ENCODE measurements at regions not wholly inside any gene's neighbourhood (a gene's known extent, or its start where the extent isn't known, plus 50 kb on each side); places are given as distances from the start of the nearest gene placed in this dataset.

DNA sequence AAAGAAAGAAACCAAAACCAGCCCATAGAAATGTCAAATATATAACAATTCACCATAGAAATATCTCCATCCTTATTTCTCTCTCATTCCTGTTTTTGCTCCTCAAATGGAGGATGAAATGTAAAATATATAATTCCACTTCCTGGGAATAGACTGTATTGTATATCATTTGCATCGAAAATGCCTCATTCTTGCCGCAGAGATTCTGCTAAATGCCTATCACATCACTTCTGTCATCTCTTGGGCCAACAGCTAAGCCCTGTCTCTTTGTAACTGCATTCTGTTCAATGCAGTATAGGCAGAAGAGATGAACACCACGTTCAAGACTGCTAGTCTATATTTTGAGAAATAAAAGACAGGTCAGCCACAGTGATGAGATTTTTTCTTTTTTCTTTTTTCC is 956.3 kb upstream of the SOX9 start:
- Histone ChIP-seq H3K27ac (no peak overlapping the region), H3K4me1 (no peaks in the 10 kb centered on the region), H3K36me3 (no peaks in the 10 kb centered on the region), H3K4me3 (no peak overlapping the region), H3K27me3 (peaks cover 6% of the 10 kb centered on the region), H3K9me3 (no peaks in the 10 kb centered on the region)
- WGBS: 73% methylated on average over 3 of the region's 3 CpGs
- no peak for TF ChIP-seq POLR2AphosphoS5 (IDR thresholded peaks at IDR 0.05)
- DNase-seq (ENCODE audit: low spot score in 2 of 2): no peak

DNA sequence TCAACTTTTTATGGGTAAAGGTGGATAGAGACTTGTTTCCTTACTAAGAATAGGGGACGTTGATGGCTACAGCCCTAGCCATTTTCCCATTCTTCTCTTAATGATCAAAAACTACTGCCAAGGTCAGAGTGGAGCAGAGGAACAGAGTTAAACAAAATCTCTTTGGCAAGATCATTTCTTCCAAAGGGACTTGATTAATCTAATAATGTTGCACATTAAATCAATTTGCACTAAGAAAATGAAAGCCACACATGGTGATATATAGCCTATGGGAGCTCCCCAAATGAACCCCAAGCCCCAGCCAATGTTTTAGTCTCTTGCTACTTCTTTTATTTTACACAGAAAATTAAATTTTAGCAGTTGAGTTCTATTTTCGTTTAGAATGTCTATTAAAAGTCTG is 954.5 kb upstream of the SOX9 start:
- TF ChIP-seq POLR2A (IDR thresholded peaks at IDR 0.05) (no peak), POLR2AphosphoS5 (IDR thresholded peaks at IDR 0.05) (no peak), EP300 (IDR thresholded peaks at IDR 0.05) (no peak)
- TF ChIP-seq, protein P1, sequence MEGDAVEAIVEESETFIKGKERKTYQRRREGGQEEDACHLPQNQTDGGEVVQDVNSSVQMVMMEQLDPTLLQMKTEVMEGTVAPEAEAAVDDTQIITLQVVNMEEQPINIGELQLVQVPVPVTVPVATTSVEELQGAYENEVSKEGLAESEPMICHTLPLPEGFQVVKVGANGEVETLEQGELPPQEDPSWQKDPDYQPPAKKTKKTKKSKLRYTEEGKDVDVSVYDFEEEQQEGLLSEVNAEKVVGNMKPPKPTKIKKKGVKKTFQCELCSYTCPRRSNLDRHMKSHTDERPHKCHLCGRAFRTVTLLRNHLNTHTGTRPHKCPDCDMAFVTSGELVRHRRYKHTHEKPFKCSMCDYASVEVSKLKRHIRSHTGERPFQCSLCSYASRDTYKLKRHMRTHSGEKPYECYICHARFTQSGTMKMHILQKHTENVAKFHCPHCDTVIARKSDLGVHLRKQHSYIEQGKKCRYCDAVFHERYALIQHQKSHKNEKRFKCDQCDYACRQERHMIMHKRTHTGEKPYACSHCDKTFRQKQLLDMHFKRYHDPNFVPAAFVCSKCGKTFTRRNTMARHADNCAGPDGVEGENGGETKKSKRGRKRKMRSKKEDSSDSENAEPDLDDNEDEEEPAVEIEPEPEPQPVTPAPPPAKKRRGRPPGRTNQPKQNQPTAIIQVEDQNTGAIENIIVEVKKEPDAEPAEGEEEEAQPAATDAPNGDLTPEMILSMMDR (IDR thresholded peaks at IDR 0.05): no peak
- no peaks in the 10 kb centered on the region for H3K4me1 ChIP-seq
- H3K36me3 ChIP-seq: no peaks in the 10 kb centered on the region
- H3K4me3 ChIP-seq: no peak overlapping the region
- H3K27me3 ChIP-seq: peaks cover 5% of the 10 kb centered on the region
- no peaks in the 10 kb centered on the region for H3K9me3 ChIP-seq
- H3K27ac ChIP-seq: no peak overlapping the region
- DNase-seq (ENCODE audit: low spot score in 2 of 2): no peak
- WGBS: 39% methylated on average over 2 of the region's 2 CpGs

DNA sequence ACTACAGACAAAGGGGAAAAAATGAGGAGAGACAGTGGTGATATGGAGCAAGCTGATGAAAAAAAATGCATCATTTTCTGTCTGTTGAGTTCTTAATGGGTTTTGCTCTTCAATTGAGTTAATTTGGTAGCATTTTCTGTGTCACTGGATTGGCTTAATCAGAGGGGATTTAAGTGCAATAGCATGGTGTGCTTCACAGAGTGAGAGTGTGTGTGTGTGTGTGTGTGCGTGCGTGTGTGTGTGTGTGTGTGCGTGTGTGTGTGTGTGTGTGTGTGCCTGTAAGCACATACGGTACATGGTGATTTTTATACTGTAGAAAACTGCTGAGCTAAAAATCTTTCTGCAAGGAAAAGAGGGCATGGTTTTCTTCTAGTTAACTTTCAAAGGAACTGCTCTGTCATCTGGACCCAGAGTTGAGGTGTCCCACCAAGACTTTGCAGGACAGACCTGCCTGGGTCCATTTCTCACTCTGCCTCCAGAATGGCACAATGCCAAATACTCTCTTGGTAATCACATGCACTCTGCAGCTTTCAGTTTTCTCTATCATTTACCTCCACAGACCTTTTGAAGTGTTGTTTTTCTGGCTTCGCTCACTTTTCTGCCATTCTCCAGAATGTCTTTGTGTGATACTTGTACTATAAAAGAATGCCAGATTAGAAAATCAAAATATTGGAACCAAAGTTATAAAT is 952.6 kb upstream of the SOX9 start:
- Histone ChIP-seq H3K4me3 (no peak overlapping the region), H3K4me1 (no peaks in the 10 kb centered on the region), H3K9me3 (no peaks in the 10 kb centered on the region), H3K36me3 (no peaks in the 10 kb centered on the region), H3K27ac (no peak overlapping the region), H3K27me3 (no peaks in the 10 kb centered on the region)
- WGBS: 79% methylated on average over 5 of the region's 5 CpGs
- no peak for DNase-seq (ENCODE audit: low spot score in 2 of 2)
- TF ChIP-seq, protein P1 (IDR thresholded peaks at IDR 0.05): no peak
- TF ChIP-seq EP300 (IDR thresholded peaks at IDR 0.05) (no peak), POLR2AphosphoS5 (IDR thresholded peaks at IDR 0.05) (no peak), POLR2A (IDR thresholded peaks at IDR 0.05) (no peak)

DNA sequence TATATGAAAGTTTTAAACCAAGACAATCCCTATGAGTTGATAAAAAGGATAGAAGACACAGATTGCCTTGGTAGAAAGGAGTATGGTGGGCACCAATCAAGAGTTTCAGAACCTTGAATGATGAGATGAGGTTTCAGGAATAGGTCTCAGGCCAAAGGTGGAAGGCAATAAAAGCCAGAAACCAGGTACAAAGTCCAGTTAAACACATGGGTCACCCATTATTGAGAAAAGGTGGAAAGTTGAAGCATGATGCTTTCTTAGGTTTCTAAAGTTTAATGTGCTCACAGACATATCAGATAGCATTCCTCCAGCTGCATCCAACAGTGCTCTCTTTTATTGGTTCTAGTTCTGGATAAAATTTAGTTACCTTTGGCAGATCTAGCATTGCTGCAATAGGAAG is 950.8 kb upstream of the SOX9 start:
- H3K36me3 ChIP-seq: no peaks in the 10 kb centered on the region
- H3K27me3 ChIP-seq: no peaks in the 10 kb centered on the region
- TF ChIP-seq, protein P1 (IDR thresholded peaks at IDR 0.05): no peak
- TF ChIP-seq EP300 (IDR thresholded peaks at IDR 0.05) (no peak), POLR2A (IDR thresholded peaks at IDR 0.05) (no peak), POLR2AphosphoS5 (IDR thresholded peaks at IDR 0.05) (no peak)
- DNase-seq (ENCODE audit: low spot score in 2 of 2): no peak
- H3K27ac ChIP-seq: no peak overlapping the region
- no peaks in the 10 kb centered on the region for H3K4me1 ChIP-seq
- no peaks in the 10 kb centered on the region for H3K9me3 ChIP-seq
- H3K4me3 ChIP-seq: no peak overlapping the region

DNA sequence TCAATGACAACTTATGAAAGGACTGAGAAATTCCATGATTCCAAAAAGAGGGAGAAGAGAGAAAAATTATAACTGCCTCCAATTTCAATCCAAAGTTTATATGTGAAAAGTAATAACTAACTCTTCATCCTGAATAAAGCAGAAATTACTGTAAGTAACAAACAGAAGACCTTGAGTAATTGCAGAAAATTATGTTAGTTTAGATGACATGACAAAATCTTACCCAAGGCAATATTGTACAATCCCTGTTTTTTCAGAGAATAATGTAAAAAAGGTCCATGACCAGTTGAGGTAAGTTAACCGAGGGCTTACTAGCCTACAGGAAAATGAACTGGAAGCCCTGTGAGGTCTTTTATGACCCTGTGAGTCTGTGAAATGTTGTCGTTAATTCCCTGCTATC is 949.5 kb upstream of the SOX9 start:
- no peaks in the 10 kb centered on the region for H3K4me1 ChIP-seq
- no peaks in the 10 kb centered on the region for H3K9me3 ChIP-seq
- TF ChIP-seq, protein P1 (IDR thresholded peaks at IDR 0.05): no peak
- TF ChIP-seq POLR2AphosphoS5 (IDR thresholded peaks at IDR 0.05): no peak
- no peak for TF ChIP-seq POLR2A (IDR thresholded peaks at IDR 0.05)
- no peak for TF ChIP-seq EP300 (IDR thresholded peaks at IDR 0.05)
- H3K27ac ChIP-seq: no peak overlapping the region
- no peak overlapping the region for H3K4me3 ChIP-seq
- 61% methylated on average over 2 of the region's 2 CpGs for WGBS
- H3K27me3 ChIP-seq: no peaks in the 10 kb centered on the region
- H3K36me3 ChIP-seq: no peaks in the 10 kb centered on the region
- no peak for DNase-seq (ENCODE audit: low spot score in 2 of 2)

DNA sequence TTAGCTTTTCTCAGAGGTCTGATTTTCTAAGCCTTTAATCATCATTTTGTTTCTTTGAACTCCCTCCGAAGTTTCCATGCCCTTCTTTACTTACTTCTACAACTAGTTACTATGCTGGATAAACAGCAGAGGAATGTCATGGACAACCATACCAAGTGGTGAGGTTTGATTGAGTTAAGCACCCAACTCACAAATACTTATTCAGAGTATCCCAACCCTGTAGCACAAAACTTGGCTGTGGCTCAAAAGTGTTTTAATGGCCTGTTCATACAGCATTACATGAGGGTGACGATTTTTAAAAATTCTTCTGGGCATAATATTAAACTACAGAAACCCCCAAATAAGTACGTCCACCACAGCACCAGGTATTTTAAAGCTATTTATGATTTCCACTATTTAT is 946.8 kb upstream of the SOX9 start:
- Histone ChIP-seq H3K36me3 (no peaks in the 10 kb centered on the region), H3K27me3 (no peaks in the 10 kb centered on the region), H3K27ac (no peak overlapping the region), H3K4me1 (no peaks in the 10 kb centered on the region), H3K9me3 (no peaks in the 10 kb centered on the region), H3K4me3 (no peak overlapping the region)
- DNase-seq (ENCODE audit: low spot score in 2 of 2): no peak
- TF ChIP-seq, protein P1 (IDR thresholded peaks at IDR 0.05): no peak
- no peak for TF ChIP-seq EP300 (IDR thresholded peaks at IDR 0.05)
- TF ChIP-seq POLR2A (IDR thresholded peaks at IDR 0.05): no peak
- no peak for TF ChIP-seq POLR2AphosphoS5 (IDR thresholded peaks at IDR 0.05)
- WGBS: 77% methylated on average over 3 of the region's 3 CpGs
